ENCODE measurements at regions not wholly inside any gene's neighbourhood (a gene's known extent, or its start where the extent isn't known, plus 50 kb on each side); places are given as distances from the start of the nearest gene placed in this dataset.

GRCh38 chr2:71880287-71880686 lies 267.4 kb downstream of the CYP26B1 start:
- TF ChIP-seq CTCF (IDR thresholded peaks at IDR 0.05; ENCODE audit: poor library complexity): no peak
- no peak for TF ChIP-seq EZH2 (IDR thresholded peaks at IDR 0.05; ENCODE audit: borderline replicate concordance)
- TF ChIP-seq EZH2phosphoT487 (IDR thresholded peaks at IDR 0.05; ENCODE audit: low read depth, severe bottlenecking, unreplicated experiment): no peak

Measured in hepatocyte (in vitro differentiated cells).